ENCODE measurements at regions not wholly inside any gene's neighbourhood (a gene's known extent, or its start where the extent isn't known, plus 50 kb on each side); places are given as distances from the start of the nearest gene placed in this dataset.

DNA sequence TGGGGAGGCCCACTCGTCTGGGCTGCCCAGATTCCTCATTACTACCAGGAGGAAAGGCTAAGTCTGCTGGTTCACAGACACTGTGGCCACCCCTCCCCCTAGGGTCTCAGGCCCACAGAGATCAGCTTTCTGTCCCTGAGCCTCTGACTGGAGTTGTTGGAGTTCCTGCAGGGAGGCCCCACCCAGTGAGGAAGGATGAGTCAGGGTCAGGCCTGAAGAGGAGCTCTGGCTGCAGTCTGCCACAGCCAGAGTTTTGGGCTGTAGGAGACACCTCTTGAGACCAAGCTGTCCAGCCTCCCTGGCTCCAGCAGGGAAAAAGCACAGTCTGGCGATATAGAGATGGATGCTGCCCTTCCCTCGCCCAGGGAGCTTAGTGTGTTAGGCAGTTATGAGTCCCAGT lies 720.9 kb upstream of the SEMA6D start:
- no peaks in the 10 kb centered on the region for H3K4me1 ChIP-seq (ENCODE audit: control insufficient read depth in 2 of 2, insufficient read depth in 2 of 2, low read length in 2 of 2)
- ChIA-PET POLR2A (no interaction called here), CTCF (no interaction called here)

DNA sequence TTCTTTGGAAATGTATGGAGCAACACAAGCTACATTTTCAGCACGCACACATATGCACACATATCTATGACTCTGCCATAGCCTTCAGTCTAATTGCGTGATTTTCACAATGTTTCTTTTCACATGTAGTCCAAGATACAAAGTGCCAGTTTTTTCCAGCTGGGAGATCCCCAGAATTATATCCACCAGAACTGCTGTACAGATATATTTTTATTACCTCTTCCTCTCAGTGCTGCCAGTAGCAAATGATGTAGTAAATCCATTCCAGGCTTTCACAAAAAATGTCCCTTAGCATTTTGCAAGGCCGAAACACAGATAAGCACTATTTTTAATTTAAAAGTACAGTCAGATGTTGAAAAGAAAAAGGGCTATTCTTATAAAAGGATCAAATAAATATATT lies 719.8 kb upstream of the SEMA6D start:
- H3K4me3 ChIP-seq (ENCODE audit: control extremely low read depth in 1 of 5, extremely low read depth in 1 of 5, insufficient read depth in 1 of 5, low read depth in 2 of 5, low read length in 4 of 5), result no peak overlapping the region
- no peak overlapping the region for H3K4me2 ChIP-seq (replicated peaks; ENCODE audit: low read depth, low read length, poor library complexity, severe bottlenecking)
- ChIA-PET POLR2A (no interaction called here), CTCF (no interaction called here)
- intact Hi-C loops (cut with micrococcal nuclease), result no loop called here
- H3K9ac ChIP-seq (ENCODE audit: low read length), result no peak overlapping the region
- no peak for TF ChIP-seq EZH2 (IDR thresholded peaks at IDR 0.05; ENCODE audit: borderline replicate concordance, insufficient read depth, low read depth, low read length, poor library complexity, severe bottlenecking)
- TF ChIP-seq, protein P1, sequence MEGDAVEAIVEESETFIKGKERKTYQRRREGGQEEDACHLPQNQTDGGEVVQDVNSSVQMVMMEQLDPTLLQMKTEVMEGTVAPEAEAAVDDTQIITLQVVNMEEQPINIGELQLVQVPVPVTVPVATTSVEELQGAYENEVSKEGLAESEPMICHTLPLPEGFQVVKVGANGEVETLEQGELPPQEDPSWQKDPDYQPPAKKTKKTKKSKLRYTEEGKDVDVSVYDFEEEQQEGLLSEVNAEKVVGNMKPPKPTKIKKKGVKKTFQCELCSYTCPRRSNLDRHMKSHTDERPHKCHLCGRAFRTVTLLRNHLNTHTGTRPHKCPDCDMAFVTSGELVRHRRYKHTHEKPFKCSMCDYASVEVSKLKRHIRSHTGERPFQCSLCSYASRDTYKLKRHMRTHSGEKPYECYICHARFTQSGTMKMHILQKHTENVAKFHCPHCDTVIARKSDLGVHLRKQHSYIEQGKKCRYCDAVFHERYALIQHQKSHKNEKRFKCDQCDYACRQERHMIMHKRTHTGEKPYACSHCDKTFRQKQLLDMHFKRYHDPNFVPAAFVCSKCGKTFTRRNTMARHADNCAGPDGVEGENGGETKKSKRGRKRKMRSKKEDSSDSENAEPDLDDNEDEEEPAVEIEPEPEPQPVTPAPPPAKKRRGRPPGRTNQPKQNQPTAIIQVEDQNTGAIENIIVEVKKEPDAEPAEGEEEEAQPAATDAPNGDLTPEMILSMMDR (IDR thresholded peaks at IDR 0.05), result no peak
- H2AFZ ChIP-seq (ENCODE audit: insufficient read depth, low read depth, low read length, poor library complexity, severe bottlenecking), result no peak overlapping the region
- ATAC-seq (ENCODE audit: low read depth), result no peak
- no peak overlapping the region for H3K4me3 Mint-ChIP-seq
- H3K27me3 Mint-ChIP-seq, result no peaks in the 10 kb centered on the region
- no peaks in the 10 kb centered on the region for H3K4me1 ChIP-seq (ENCODE audit: control insufficient read depth in 2 of 2, insufficient read depth in 2 of 2, low read length in 2 of 2)
- no peaks in the 10 kb centered on the region for H3K79me2 ChIP-seq (ENCODE audit: control insufficient read depth, insufficient read depth, low read length)
- H3K4me1 Mint-ChIP-seq, result no peaks in the 10 kb centered on the region
- no peak for DNase-seq
- no peak overlapping the region for H3K27ac Mint-ChIP-seq
- no peaks in the 10 kb centered on the region for H4K20me1 ChIP-seq (ENCODE audit: control insufficient read depth, insufficient read depth, low read length, poor library complexity, severe bottlenecking)
- 100% methylated on average over 1 of the region's 3 CpGs for WGBS (ENCODE audit: insufficient coverage)
- H3K36me3 ChIP-seq (replicated peaks in 1 of 2; ENCODE audit: control extremely low read depth in 1 of 2, control insufficient read depth in 1 of 2, extremely low read depth in 1 of 2, insufficient read depth in 2 of 2, low read length in 1 of 2), result no peaks in the 10 kb centered on the region
- H3K27me3 ChIP-seq (replicated peaks in 1 of 4; ENCODE audit: control extremely low read depth in 1 of 4, control insufficient read depth in 3 of 4, insufficient read depth in 4 of 4, low read length in 3 of 4), result no peaks in the 10 kb centered on the region
- peaks cover 0 to 14% (median 0%) of the 10 kb centered on the region in 3 donors for H3K9me3 ChIP-seq (ENCODE audit: control extremely low read depth in 1 of 3, control insufficient read depth in 2 of 3, insufficient read depth in 1 of 3, low read length in 2 of 3)
- H3K9me3 Mint-ChIP-seq (ENCODE audit: insufficient read depth), result peaks cover 13% of the 10 kb centered on the region
- no peak overlapping the region for H3K27ac ChIP-seq (ENCODE audit: low read length in 2 of 2)

More for the DNA sequence above, 720.9 kb upstream of the SEMA6D start:
- H3K79me2 ChIP-seq (ENCODE audit: control insufficient read depth, insufficient read depth, low read length), result no peaks in the 10 kb centered on the region
- Mint-ChIP-seq H3K4me3 (no peak overlapping the region), H3K4me1 (no peaks in the 10 kb centered on the region), H3K27ac (no peak overlapping the region), H3K27me3 (no peaks in the 10 kb centered on the region), H3K9me3 (ENCODE audit: insufficient read depth) (peaks cover 13% of the 10 kb centered on the region)
- no peak overlapping the region for H3K4me3 ChIP-seq (ENCODE audit: control extremely low read depth in 1 of 5, extremely low read depth in 1 of 5, insufficient read depth in 1 of 5, low read depth in 2 of 5, low read length in 4 of 5)
- H3K27ac ChIP-seq (ENCODE audit: low read length in 2 of 2), result no peak overlapping the region
- TF ChIP-seq, protein P1 (IDR thresholded peaks at IDR 0.05), result no peak
- TF ChIP-seq EZH2 (IDR thresholded peaks at IDR 0.05; ENCODE audit: borderline replicate concordance, insufficient read depth, low read depth, low read length, poor library complexity, severe bottlenecking), result no peak
- ATAC-seq (ENCODE audit: low read depth) (no peak), DNase-seq (no peak)
- no peak overlapping the region for H3K9ac ChIP-seq (ENCODE audit: low read length)
- H4K20me1 ChIP-seq (ENCODE audit: control insufficient read depth, insufficient read depth, low read length, poor library complexity, severe bottlenecking), result no peaks in the 10 kb centered on the region
- intact Hi-C loops (cut with micrococcal nuclease), result no loop called here
- WGBS (ENCODE audit: insufficient coverage), result 94% methylated on average over 2 of the region's 3 CpGs
- H3K36me3 ChIP-seq (replicated peaks in 1 of 2; ENCODE audit: control extremely low read depth in 1 of 2, control insufficient read depth in 1 of 2, extremely low read depth in 1 of 2, insufficient read depth in 2 of 2, low read length in 1 of 2), result no peaks in the 10 kb centered on the region
- H2AFZ ChIP-seq (ENCODE audit: insufficient read depth, low read depth, low read length, poor library complexity, severe bottlenecking), result no peak overlapping the region
- H3K9me3 ChIP-seq (ENCODE audit: control extremely low read depth in 1 of 3, control insufficient read depth in 2 of 3, insufficient read depth in 1 of 3, low read length in 2 of 3), result peaks cover 0 to 14% (median 0%) of the 10 kb centered on the region in 3 donors
- H3K27me3 ChIP-seq (replicated peaks in 1 of 4; ENCODE audit: control extremely low read depth in 1 of 4, control insufficient read depth in 3 of 4, insufficient read depth in 4 of 4, low read length in 3 of 4), result no peaks in the 10 kb centered on the region
- no peak overlapping the region for H3K4me2 ChIP-seq (replicated peaks; ENCODE audit: low read depth, low read length, poor library complexity, severe bottlenecking)

Measured in B cell (primary cell).